Posterior cingulate gyrus (tissue), 11 donors: ENCODE measurements at regions not wholly inside any gene's neighbourhood (a gene's known extent, or its start where the extent isn't known, plus 50 kb on each side); places are given as distances from the start of the nearest gene placed in this dataset.
"Not testable (repeated sequence)": the region's sequence is repeated elsewhere in the genome, so short reads cannot be mapped to it uniquely, and the experiment has no call there.

Experiments used
- DNase-seq, 10 donors: peaks; one replicate each; pipeline versions ENCODE4 v3.0.0 to v3.0.0-alpha.2; 2020 to 2021; ENCODE audit warnings: mixed read lengths in 3 of 10
- intact Hi-C: fragments of 100-400 bp; cut with DNase I; formaldehyde crosslinking; loops from one replicate; pipeline ENCODE4 v1.15.1; 2023

GRCh38 chr9:107856633-107857032, 367.1 kb upstream of the KLF4 start:
- DNase-seq, result no peak
- intact Hi-C loops, result no loop called here

GRCh38 chr9:107855164-107855563, 365.6 kb upstream of the KLF4 start:
- intact Hi-C loops, result no loop called here
- no peak for DNase-seq

DNA sequence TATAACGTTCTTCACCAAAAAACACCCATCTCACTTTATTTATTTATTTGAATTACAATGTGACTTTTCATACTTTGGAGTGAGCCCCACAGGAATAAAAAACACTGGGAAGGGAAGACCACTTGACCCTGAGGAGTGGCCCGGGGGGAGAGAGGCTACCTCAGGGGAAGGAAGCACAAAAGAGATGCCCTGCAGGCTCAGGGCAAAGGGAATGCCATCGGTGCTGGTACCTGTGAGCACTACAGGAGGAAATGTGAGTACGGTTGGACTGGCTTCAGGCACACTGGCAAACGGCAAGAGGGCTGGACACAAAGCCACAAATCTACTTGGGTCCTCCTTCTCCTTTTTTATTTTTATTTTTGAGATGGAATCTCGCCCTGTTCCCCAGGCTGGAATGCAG, 363.9 kb upstream of the KLF4 start:
- intact Hi-C loops, result no loop called here
- no peak for DNase-seq

DNA sequence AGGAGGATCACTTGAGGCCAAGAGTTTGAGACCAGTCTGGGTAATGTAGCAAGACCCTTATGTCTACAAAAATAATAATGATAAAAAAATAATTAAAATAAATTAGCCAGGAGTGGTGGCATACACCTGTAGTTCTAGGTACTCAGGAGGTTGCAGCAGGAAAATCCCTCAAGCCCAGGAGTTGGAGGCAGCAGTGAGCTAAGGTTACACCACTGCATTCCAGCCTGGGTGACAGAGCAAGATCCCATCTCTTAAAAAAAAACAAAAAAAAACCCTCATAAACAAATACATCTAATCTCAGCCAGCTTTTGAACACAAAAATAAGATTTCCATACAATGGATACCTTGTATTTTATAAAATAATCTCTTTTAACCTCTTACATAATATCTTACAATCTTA, 363.3 kb upstream of the KLF4 start:
- intact Hi-C loops, result no loop called here
- no peak for DNase-seq

DNA sequence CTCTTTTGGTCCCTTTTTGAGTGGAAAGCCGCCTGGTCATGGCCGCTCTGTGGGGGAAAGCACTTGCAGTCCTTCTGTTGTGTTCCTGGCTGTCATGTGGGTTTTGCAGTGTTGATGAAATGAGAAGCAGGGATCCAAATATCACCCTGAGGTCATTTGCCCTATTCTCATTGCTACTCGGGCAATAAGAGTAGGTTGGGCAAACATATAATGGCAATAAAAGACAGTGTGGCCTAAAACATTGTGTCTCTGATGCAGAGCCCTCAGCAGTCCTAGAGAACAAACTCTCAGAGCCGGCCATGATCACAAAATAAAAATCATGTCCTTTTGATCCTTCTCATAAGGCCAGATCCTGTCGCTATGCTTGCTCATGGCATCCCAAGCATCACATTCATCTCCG, 361.1 kb upstream of the KLF4 start:
- intact Hi-C loops, result no loop called here
- no peak for DNase-seq

GRCh38 chr9:107847978-107848964, 358.7 kb upstream of the KLF4 start:
- no peak for DNase-seq
- intact Hi-C loops, result no loop called here

DNA sequence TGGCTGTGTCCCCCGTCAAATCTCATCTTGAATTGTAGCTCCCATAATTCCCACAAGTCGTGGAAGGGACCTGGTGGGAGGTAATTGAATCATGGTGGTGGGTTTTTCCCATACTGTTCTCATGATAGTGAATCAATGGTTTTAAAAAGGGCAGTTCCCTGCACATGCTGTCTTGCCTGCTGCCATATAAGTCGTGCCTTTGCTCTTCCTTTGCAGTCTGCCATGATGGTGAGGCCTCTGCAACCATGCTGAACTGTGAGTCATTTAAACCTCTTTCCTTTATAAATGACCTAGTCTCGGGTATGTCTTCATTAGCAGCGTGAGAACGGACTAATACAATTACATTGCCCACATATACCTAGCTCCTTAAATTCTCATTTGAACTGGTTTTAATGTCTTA, 353.0 kb upstream of the KLF4 start:
- DNase-seq, result no peak
- intact Hi-C loops, result no loop called here

GRCh38 chr9:107841076-107841475, 351.5 kb upstream of the KLF4 start:
- intact Hi-C loops, result no loop called here
- no peak for DNase-seq

- intact Hi-C loops, result no loop called here
- DNase-seq, result no peak
These were observed 349.8 kb upstream of the KLF4 start for GRCh38 chr9:107839371-107839770.

GRCh38 chr9:107838766-107839165, 349.2 kb upstream of the KLF4 start:
- intact Hi-C loops, result no loop called here
- DNase-seq, result no peak

GRCh38 chr9:107836300-107836699, 346.7 kb upstream of the KLF4 start:
- intact Hi-C loops, result no loop called here
- DNase-seq, result no peak

DNA sequence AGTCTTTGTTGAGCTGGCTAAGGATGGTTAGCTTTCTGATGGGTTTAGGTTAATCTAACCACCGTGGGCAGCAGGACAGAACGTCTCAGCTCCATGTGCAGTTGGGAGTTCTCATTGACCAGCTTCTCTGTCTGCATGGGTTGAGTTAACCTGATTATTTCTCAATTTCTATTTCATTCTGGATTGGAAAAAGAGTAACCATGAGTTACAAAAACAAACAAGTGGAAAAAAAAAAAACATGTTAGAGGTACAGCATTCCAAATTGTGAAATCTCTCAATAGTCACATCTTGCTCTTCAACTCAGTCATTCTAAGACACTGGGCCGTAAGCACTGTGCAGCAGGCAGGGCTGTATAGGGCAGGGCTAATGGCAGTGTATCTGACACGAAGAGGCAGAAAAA, 343.7 kb upstream of the KLF4 start:
- intact Hi-C loops, result no loop called here
- DNase-seq, result no peak

DNA sequence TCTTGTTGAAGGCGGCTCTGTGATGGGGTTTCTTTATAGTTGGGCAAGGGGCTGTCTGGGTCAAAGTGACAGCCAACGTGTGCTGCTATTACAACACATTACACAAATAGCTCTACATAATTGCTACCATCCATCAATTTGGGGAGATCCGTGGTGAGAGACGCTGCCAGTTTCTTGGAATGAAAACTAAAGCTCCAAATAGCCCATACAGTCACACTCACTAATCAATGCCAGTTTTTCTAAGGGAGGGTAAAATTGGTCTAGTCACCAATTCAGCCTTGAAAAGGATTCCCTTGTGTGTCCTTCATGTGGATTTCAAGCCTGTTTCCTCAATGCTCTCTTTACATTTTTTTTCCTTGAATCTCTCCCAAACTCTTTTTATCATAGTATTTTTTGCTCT, 343.3 kb upstream of the KLF4 start:
- intact Hi-C loops, result no loop called here
- DNase-seq, result no peak

GRCh38 chr9:107830479-107830878, 340.9 kb upstream of the KLF4 start:
- intact Hi-C loops, result no loop called here

DNA sequence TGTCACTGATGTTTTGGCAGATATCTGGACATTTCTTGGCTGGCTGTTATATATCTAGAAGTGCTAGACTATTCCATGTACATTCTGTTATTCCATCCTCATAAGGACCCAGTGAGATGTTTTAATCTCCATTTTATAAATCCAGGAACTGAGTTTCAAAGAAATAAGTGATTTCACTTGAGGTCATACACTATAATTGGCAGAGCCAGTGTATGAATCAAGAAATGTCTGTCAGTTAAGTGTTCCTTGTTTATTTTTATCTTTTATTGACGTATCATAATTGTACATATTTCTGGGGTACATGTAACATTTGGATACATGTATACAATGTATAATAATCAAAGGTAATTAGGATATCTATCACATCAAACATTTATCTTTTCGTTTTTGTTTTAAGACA, 338.3 kb upstream of the KLF4 start:
- no peak for DNase-seq
- intact Hi-C loops, result no loop called here

More at GRCh38 chr9:107830479-107830878, 340.9 kb upstream of the KLF4 start:
- DNase-seq, result no peak

DNA sequence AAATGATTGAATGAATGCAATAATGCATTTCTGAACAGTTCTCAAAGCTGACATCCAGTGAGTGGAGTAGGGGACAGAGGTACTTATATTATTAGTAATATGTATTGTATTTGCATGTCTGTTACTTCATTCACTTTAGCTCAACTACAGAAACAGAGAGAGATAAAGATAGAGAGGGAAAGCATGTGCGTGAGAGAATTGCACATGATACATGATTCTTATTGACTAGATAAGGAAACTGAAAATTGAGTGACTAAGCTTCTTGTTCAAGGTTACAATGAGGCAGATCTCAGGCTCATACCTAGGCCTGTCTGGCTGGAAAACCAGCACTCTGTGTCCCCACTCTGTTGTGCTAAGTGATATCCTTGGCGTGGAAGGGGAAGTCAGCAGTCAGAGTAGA, 337.7 kb upstream of the KLF4 start:
- no peak for DNase-seq
- intact Hi-C loops, result no loop called here

DNA sequence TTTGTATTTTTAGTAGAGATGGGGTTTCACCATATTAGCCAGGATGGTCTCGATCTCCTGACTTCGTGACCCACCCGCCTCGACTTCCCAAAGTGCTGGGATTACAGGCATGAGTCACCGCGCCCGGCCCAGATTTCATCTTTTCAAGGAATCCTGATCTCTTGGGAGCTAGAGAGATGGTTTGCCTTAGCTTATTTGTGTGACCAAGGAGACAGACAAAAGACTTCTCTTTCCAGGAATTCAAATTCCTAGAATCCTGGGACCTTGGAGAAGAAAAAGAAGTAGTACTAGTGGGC, 337.1 kb upstream of the KLF4 start:
- intact Hi-C loops, DNase-seq: not testable (repeated sequence)

- intact Hi-C loops, result no loop called here
- DNase-seq, result no peak
These were observed 335.0 kb upstream of the KLF4 start for GRCh38 chr9:107824556-107824955.

GRCh38 chr9:107819772-107820565, 330.4 kb upstream of the KLF4 start:
- intact Hi-C loops, result no loop called here
- DNase-seq, result no peak

DNA sequence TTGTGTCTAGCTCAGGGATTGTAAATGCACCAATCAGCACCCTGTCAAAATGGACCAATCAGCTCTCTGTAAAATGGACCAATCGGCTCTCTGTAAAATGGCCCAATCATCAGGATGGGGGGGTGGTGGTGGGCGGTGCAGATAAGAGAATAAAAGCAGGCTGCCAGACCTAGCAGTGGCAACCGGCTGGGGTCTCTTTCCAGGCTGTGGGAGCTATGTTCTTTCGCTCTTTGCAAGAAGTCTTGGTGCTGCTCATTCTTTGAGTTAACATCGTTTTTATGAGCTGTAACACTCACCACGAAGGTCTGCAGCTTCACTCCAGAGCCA, 328.9 kb upstream of the KLF4 start:
- intact Hi-C loops, DNase-seq: not testable (repeated sequence)

DNA sequence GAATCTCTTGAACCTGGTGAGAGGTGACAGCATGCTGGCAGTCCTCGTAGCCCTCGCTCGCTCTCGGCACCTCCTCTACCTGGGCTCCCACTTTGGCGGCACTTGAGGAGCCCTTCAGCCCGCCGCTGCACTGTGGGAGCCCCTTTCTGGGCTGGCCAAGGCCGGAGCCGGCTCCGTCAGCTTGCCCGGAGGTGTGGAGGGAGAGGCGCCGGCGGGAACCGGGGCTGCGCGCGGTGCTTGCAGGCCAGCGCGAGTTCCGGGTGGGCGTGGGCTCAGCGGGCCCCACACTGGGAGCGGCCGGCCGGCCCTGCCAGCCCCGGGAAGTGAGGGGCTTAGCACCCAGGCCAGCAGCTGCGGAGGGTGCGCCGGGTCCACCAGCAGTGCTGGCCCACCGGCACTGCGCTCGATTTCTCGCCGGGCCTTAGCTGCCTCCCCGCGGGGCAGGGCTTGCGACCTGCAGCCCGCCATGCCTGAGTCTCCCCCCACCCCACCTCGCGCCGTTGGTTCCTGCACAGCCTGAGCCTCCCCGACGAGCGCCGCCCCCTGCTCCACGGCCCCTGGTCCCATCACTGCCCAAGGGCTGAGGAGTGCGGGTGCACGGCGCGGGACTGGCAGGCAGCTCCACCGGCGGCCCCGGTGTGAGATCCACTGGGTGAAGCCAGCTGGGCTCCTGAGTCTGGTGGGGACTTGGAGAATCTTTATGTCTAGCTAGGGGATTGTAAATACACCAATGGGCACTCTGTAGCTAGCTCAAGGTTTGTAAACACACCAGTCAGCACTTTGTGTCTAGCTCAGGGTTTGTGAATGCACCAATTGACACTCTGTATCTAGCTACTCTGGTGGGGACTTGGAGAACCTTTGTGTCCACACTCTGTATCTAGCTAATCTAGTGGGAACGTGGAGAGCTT, 328.3 kb upstream of the KLF4 start:
- DNase-seq, result peak in 1 of 10 donors; percentile 84
- intact Hi-C loops, result not testable (repeated sequence)
